Fibroblast of mammary gland (primary cell): ENCODE measurements at regions not wholly inside any gene's neighbourhood (a gene's known extent, or its start where the extent isn't known, plus 50 kb on each side); places are given as distances from the start of the nearest gene placed in this dataset.
"Not testable (repeated sequence)": the region's sequence is repeated elsewhere in the genome, so short reads cannot be mapped to it uniquely, and the experiment has no call there.

Experiments
- DNase-seq: peaks from one replicate; pipeline ENCODE4 v3.0.0-alpha.2; 2010; ENCODE audit warnings: low read depth
- H3K4me3 ChIP-seq: 2 replicates; pipeline ENCODE4 v1.5.1; 2011; ENCODE audit warnings: low read depth, mild to moderate bottlenecking, low read length, moderate library complexity; ENCODE audit not compliant: control insufficient read depth
- CTCF ChIP-seq: conservative IDR thresholded peaks from 2 replicates; pipeline ENCODE4 v1.5.1; 2011; ENCODE audit warnings: low read depth, low read length, inconsistent platforms; ENCODE audit not compliant: control insufficient read depth, insufficient read depth

- H3K4me3 ChIP-seq = not testable (repeated sequence)
Measured at GRCh38 chr9:63912451-63912850, 1372.6 kb downstream of the FOXD4L5 start.

GRCh38 chr9:63909076-63909475 lies 1375.9 kb downstream of the FOXD4L5 start:
- H3K4me3 ChIP-seq, DNase-seq: not testable (repeated sequence)

More at GRCh38 chr9:63912451-63912850, 1372.6 kb downstream of the FOXD4L5 start:
- not testable (repeated sequence) for DNase-seq

- not testable (repeated sequence) for H3K4me3 ChIP-seq, DNase-seq
Measured at GRCh38 chr9:63899637-63900190, 1385.3 kb downstream of the FOXD4L5 start.

- H3K4me3 ChIP-seq, DNase-seq: not testable (repeated sequence)
Measured at GRCh38 chr9:63881386-63881785, 1403.6 kb downstream of the FOXD4L5 start.

- not testable (repeated sequence) for DNase-seq
Measured at GRCh38 chr9:63876380-63876779, 1408.6 kb downstream of the FOXD4L5 start.

GRCh38 chr9:63859475-63860215 lies 1425.4 kb downstream of the FOXD4L5 start:
- peak; percentile 0 for DNase-seq
- H3K4me3 ChIP-seq = no peak overlapping the region
- TF ChIP-seq CTCF = no peak

More at GRCh38 chr9:63876380-63876779, 1408.6 kb downstream of the FOXD4L5 start:
- H3K4me3 ChIP-seq = not testable (repeated sequence)

- not testable (repeated sequence) for DNase-seq, H3K4me3 ChIP-seq
Measured at GRCh38 chr9:63859090-63859474, 1425.9 kb downstream of the FOXD4L5 start.

- H3K4me3 ChIP-seq, DNase-seq: not testable (repeated sequence)
Measured at GRCh38 chr9:63853140-63853751, 1431.8 kb downstream of the FOXD4L5 start.

GRCh38 chr9:63824804-63825203 lies 1460.2 kb downstream of the FOXD4L5 start:
- DNase-seq, H3K4me3 ChIP-seq: not testable (repeated sequence)

GRCh38 chr9:63823375-63824201 lies 1461.4 kb downstream of the FOXD4L5 start:
- H3K4me3 ChIP-seq, DNase-seq: not testable (repeated sequence)

- H3K4me3 ChIP-seq, DNase-seq: not testable (repeated sequence)
Measured at GRCh38 chr9:63822615-63823374, 1462.2 kb downstream of the FOXD4L5 start.

GRCh38 chr9:63821293-63821692 lies 1463.7 kb downstream of the FOXD4L5 start:
- DNase-seq, H3K4me3 ChIP-seq: not testable (repeated sequence)

- DNase-seq, H3K4me3 ChIP-seq: not testable (repeated sequence)
Measured at GRCh38 chr9:63820882-63821281, 1464.1 kb downstream of the FOXD4L5 start.

- H3K4me3 ChIP-seq, DNase-seq: not testable (repeated sequence)
Measured at GRCh38 chr9:63820383-63820782, 1464.6 kb downstream of the FOXD4L5 start.
